WTC11 (cell line): ENCODE measurements at regions not wholly inside any gene's neighbourhood (a gene's known extent, or its start where the extent isn't known, plus 50 kb on each side); places are given as distances from the start of the nearest gene placed in this dataset.
"Not testable (repeated sequence)": the region's sequence is repeated elsewhere in the genome, so short reads cannot be mapped to it uniquely, and the experiment has no call there.

ENCODE experiments used
- ATF6 ChIP-seq: sonication (generic); formaldehyde crosslinking; IDR thresholded peaks from 2 replicates; pipeline ENCODE4 v1.8.1; 2023; ENCODE audit warnings: mild to moderate bottlenecking, missing genetic modification reagents
- TF ChIP-seq, protein P1 (sequence below): fragments of 200-600 bp; IDR thresholded peaks from 2 replicates; pipeline ENCODE4 v1.8.0; 2022; ENCODE audit warnings: antibody characterized with exemption
- TF ChIP-seq, protein P2 (sequence below): sonication (generic); formaldehyde crosslinking; IDR thresholded peaks from 2 replicates; pipeline ENCODE4 v1.8.0; 2023; ENCODE audit warnings: missing genetic modification reagents, mild to moderate bottlenecking, borderline replicate concordance

DNA sequence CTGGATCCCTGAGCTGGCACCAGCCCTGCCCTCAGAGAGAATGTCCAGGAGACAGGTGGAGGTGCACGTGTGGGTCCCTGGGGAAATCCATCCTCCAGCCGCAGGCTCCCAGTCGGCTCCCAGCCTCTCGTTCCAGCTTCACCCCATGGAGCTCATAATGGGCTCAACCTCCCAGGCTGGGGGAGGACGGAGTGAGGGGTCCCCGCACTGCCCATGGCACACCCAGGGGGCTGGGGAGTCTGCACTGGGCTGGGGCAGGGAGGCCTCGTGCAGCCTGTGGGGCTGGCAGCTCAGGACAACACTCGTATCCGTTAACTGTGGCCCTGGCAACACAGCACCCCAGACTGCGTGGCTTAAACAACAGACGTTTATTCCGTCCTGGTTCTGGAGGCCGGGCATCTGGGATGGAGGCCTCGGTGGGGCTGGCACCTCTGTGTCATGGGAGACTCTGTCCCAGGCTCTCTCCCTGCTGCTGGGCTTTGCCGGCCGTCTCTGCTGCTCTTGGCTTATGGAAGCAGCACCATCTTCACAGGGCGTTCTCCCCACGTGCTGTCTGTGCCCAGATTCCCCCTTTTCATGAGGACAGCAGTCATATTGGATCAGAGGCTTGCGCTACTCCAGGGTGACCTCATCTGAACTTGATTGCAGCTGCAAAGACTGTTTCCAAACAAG, 223.6 kb downstream of the TMEM121 start:
- TF ChIP-seq, protein P1, sequence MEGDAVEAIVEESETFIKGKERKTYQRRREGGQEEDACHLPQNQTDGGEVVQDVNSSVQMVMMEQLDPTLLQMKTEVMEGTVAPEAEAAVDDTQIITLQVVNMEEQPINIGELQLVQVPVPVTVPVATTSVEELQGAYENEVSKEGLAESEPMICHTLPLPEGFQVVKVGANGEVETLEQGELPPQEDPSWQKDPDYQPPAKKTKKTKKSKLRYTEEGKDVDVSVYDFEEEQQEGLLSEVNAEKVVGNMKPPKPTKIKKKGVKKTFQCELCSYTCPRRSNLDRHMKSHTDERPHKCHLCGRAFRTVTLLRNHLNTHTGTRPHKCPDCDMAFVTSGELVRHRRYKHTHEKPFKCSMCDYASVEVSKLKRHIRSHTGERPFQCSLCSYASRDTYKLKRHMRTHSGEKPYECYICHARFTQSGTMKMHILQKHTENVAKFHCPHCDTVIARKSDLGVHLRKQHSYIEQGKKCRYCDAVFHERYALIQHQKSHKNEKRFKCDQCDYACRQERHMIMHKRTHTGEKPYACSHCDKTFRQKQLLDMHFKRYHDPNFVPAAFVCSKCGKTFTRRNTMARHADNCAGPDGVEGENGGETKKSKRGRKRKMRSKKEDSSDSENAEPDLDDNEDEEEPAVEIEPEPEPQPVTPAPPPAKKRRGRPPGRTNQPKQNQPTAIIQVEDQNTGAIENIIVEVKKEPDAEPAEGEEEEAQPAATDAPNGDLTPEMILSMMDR: not testable (repeated sequence)
- TF ChIP-seq, protein P2, sequence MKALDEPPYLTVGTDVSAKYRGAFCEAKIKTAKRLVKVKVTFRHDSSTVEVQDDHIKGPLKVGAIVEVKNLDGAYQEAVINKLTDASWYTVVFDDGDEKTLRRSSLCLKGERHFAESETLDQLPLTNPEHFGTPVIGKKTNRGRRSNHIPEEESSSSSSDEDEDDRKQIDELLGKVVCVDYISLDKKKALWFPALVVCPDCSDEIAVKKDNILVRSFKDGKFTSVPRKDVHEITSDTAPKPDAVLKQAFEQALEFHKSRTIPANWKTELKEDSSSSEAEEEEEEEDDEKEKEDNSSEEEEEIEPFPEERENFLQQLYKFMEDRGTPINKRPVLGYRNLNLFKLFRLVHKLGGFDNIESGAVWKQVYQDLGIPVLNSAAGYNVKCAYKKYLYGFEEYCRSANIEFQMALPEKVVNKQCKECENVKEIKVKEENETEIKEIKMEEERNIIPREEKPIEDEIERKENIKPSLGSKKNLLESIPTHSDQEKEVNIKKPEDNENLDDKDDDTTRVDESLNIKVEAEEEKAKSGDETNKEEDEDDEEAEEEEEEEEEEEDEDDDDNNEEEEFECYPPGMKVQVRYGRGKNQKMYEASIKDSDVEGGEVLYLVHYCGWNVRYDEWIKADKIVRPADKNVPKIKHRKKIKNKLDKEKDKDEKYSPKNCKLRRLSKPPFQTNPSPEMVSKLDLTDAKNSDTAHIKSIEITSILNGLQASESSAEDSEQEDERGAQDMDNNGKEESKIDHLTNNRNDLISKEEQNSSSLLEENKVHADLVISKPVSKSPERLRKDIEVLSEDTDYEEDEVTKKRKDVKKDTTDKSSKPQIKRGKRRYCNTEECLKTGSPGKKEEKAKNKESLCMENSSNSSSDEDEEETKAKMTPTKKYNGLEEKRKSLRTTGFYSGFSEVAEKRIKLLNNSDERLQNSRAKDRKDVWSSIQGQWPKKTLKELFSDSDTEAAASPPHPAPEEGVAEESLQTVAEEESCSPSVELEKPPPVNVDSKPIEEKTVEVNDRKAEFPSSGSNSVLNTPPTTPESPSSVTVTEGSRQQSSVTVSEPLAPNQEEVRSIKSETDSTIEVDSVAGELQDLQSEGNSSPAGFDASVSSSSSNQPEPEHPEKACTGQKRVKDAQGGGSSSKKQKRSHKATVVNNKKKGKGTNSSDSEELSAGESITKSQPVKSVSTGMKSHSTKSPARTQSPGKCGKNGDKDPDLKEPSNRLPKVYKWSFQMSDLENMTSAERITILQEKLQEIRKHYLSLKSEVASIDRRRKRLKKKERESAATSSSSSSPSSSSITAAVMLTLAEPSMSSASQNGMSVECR: not testable (repeated sequence)
- not testable (repeated sequence) for TF ChIP-seq ATF6 (CRISPR knock-in tag)
